ENCODE measurements at regions not wholly inside any gene's neighbourhood (a gene's known extent, or its start where the extent isn't known, plus 50 kb on each side); places are given as distances from the start of the nearest gene placed in this dataset.

DNA sequence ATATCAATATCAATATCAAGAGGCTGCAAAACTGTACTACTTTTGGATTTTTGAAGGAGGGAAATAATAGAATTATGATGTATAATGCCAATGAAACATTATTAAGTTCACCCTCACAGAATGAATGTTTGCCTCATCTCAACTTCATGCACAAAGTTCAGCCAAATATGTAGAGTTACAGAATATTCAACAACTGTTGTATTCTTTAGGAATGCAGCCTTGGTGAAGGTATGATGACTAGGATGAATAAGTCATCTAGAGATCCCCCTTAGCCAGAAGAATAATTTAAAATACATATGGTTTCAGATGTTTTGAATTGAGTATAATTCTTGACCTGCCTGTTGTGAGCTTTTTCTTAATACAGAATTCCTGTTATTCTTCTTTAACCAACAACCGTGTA, 308.3 kb downstream of the COX7C start:
- no peaks in the 10 kb centered on the region for H4K20me1 ChIP-seq
- no peaks in the 10 kb centered on the region for H3K9me3 ChIP-seq (replicated peaks in 1 of 11)
- H3K27me3 ChIP-seq: no peaks in the 10 kb centered on the region
- H3K4me3 ChIP-seq: no peak overlapping the region
- no peak overlapping the region for H3K9ac ChIP-seq
- H3K27ac ChIP-seq: no peak overlapping the region
- no peak overlapping the region for H3K4me2 ChIP-seq
- TF ChIP-seq Cebpa-rat (IDR thresholded peaks at IDR 0.05): no peak
- no peaks in the 10 kb centered on the region for H3K4me1 ChIP-seq
- no peaks in the 10 kb centered on the region for H3K36me3 ChIP-seq

DNA sequence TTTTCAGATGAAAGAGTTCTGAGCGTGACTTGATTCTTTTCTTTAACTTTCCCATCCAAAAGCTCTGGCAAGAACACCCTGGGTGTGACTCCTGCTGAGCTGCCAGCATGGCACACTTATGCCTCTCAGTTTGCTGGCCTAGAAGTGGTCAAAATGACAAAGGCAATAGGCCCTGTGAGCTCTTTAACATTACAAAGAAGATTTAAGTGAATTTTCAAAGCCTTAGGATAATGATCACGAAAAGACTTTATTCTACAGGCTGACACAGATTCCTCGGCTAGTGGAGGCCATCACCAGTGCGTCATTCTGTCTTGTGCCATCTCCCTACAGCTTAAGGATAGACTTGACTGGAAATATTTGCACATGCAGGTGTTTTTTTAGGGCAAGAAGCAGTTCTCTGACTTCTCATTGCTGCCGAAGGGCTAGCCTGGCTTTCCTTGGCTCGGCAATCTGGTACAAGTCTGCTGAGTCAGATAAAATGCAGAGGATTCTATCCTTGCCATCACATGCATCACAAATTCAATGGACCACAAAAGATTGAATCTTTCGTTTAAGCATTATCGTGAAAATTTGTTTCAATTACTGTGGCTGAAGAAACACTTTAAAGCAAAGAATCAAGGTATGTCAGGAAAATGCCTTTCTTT, 311.5 kb downstream of the COX7C start:
- Histone ChIP-seq H3K9me3 (replicated peaks in 1 of 11) (no peaks in the 10 kb centered on the region), H3K27me3 (no peaks in the 10 kb centered on the region), H3K4me3 (no peak overlapping the region), H4K20me1 (no peaks in the 10 kb centered on the region), H3K4me1 (no peaks in the 10 kb centered on the region), H3K36me3 (no peaks in the 10 kb centered on the region), H3K9ac (no peak overlapping the region), H3K27ac (no peak overlapping the region), H3K4me2 (no peak overlapping the region)
- no peak for TF ChIP-seq Cebpa-rat (IDR thresholded peaks at IDR 0.05)

- no peak for TF ChIP-seq Cebpa-rat (IDR thresholded peaks at IDR 0.05)
- Histone ChIP-seq H3K4me1 (no peaks in the 10 kb centered on the region), H3K4me2 (no peak overlapping the region), H3K9me3 (replicated peaks in 1 of 11) (no peaks in the 10 kb centered on the region), H3K9ac (no peak overlapping the region), H3K27ac (no peak overlapping the region), H3K27me3 (no peaks in the 10 kb centered on the region), H3K36me3 (no peaks in the 10 kb centered on the region), H4K20me1 (no peaks in the 10 kb centered on the region), H3K4me3 (no peak overlapping the region)
These were observed 315.9 kb upstream of the RASA1 start for GRCh38 chr5:86951761-86952160.

GRCh38 chr5:86964889-86965288, 302.8 kb upstream of the RASA1 start:
- H3K4me2 ChIP-seq: no peak overlapping the region
- no peaks in the 10 kb centered on the region for H3K9me3 ChIP-seq (replicated peaks in 1 of 11)
- no peak overlapping the region for H3K9ac ChIP-seq
- no peak overlapping the region for H3K27ac ChIP-seq
- no peaks in the 10 kb centered on the region for H3K27me3 ChIP-seq
- H4K20me1 ChIP-seq: no peaks in the 10 kb centered on the region
- H3K36me3 ChIP-seq: no peaks in the 10 kb centered on the region
- no peak for TF ChIP-seq Cebpa-rat (IDR thresholded peaks at IDR 0.05)
- H3K4me3 ChIP-seq: no peak overlapping the region
- peaks cover 0 to 20% (median 0%) of the 10 kb centered on the region in 10 experiments; a peak in 6 of 20 replicates for H3K4me1 ChIP-seq

GRCh38 chr5:86968301-86968753, 299.4 kb upstream of the RASA1 start:
- H3K9ac ChIP-seq: peak overlapping the region in 3 of 11 experiments; percentile 4 to 38 (median 6); a peak in 2 of 22 replicates
- H4K20me1 ChIP-seq: no peaks in the 10 kb centered on the region
- no peaks in the 10 kb centered on the region for H3K9me3 ChIP-seq (replicated peaks in 1 of 11)
- H3K27ac ChIP-seq: peak overlapping the region in 4 of 11 experiments; percentile 14 to 36 (median 28); a peak in 4 of 22 replicates
- H3K27me3 ChIP-seq: no peaks in the 10 kb centered on the region
- peaks cover 0 to 43% (median 11%) of the 10 kb centered on the region in 10 experiments; a peak in 11 of 20 replicates for H3K4me1 ChIP-seq
- H3K4me2 ChIP-seq: peak overlapping the region in 3 of 11 experiments; percentile 48 to 52 (median 50); a peak in 5 of 22 replicates
- no peak overlapping the region for H3K4me3 ChIP-seq
- no peak for TF ChIP-seq Cebpa-rat (IDR thresholded peaks at IDR 0.05)
- no peaks in the 10 kb centered on the region for H3K36me3 ChIP-seq

GRCh38 chr5:86970361-86970760, 297.3 kb upstream of the RASA1 start:
- H3K9me3 ChIP-seq (replicated peaks in 1 of 11): no peaks in the 10 kb centered on the region
- H3K9ac ChIP-seq: no peak overlapping the region
- no peaks in the 10 kb centered on the region for H3K27me3 ChIP-seq
- H3K36me3 ChIP-seq: no peaks in the 10 kb centered on the region
- H3K4me3 ChIP-seq: no peak overlapping the region
- no peaks in the 10 kb centered on the region for H4K20me1 ChIP-seq
- peak overlapping the region in 5 of 11 experiments; percentile 44 to 63 (median 46); a peak in 9 of 22 replicates for H3K4me2 ChIP-seq
- no peak for TF ChIP-seq Cebpa-rat (IDR thresholded peaks at IDR 0.05)
- peak overlapping the region in 3 of 11 experiments; percentile 10 to 35 (median 20); a peak in 3 of 22 replicates for H3K27ac ChIP-seq
- H3K4me1 ChIP-seq: peaks cover 0 to 64% (median 20%) of the 10 kb centered on the region in 10 experiments; a peak in 14 of 20 replicates

DNA sequence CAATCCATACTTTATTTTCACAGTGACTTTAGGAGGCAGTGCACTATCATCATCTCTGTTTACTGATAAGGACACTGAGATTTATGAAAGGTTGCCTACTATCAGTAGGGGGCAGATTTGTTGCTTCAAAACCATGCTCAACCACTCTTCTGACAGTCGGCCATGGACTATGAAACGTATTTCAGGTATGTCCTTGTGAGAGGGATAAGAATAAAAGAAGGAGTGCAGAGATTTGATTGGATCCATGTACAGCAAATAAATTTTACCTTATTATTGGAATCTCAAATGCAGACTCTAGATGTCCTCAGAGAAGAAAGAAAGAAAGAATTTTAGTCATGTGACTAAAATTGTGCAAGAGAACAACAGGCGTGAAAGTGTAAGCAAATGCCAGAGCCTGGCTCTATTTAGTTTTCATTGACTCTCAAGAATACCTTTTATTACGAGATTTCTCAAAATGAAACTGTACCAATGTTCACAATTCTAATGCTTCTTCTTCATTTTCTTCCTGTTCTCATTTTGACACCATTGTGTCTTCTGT, 296.6 kb upstream of the RASA1 start:
- H3K9ac ChIP-seq: no peak overlapping the region
- H3K4me1 ChIP-seq: peaks cover 0 to 71% (median 26%) of the 10 kb centered on the region in 10 experiments; a peak in 14 of 20 replicates
- no peaks in the 10 kb centered on the region for H3K36me3 ChIP-seq
- no peak overlapping the region for H3K4me3 ChIP-seq
- H4K20me1 ChIP-seq: no peaks in the 10 kb centered on the region
- TF ChIP-seq Cebpa-rat (IDR thresholded peaks at IDR 0.05): 0 out of 22 replicates have a peak, but pooled peaks of 1 of the 11 experiments have one; percentile 10
- H3K27ac ChIP-seq: peak overlapping the region in 3 of 11 experiments; percentile 12 to 39 (median 35); a peak in 5 of 22 replicates
- peak overlapping the region in 5 of 11 experiments; percentile 44 to 63 (median 46); a peak in 10 of 22 replicates for H3K4me2 ChIP-seq
- H3K9me3 ChIP-seq (replicated peaks in 1 of 11): no peaks in the 10 kb centered on the region
- no peaks in the 10 kb centered on the region for H3K27me3 ChIP-seq

DNA sequence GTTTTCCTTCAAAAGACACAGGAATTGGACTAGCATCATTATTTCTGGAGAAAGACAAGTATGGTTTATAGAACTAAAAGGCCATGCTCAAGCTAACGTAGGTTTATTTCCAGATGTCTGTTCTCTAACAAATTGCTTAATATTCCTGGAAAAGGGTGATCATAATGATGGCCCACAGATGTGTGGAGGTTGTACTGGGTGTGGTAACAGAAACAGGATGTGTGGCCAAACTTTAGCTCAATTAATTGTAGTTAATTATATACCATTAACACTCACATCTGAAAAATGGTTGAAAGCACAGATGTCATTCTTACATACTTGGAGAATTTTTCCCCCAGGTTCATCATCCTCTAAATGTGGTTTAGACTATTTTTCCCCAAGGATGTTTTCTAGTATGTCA, 292.7 kb upstream of the RASA1 start:
- Histone ChIP-seq H3K27ac (peak overlapping the region in 7 of 11 experiments; percentile 3 to 93 (median 65); a peak in 11 of 22 replicates), H3K4me1 (peaks cover 0 to 95% (median 61%) of the 10 kb centered on the region in 10 experiments; a peak in 16 of 20 replicates), H4K20me1 (no peaks in the 10 kb centered on the region), H3K36me3 (no peaks in the 10 kb centered on the region), H3K27me3 (no peaks in the 10 kb centered on the region), H3K4me2 (peak overlapping the region in 8 of 11 experiments; percentile 25 to 81 (median 64); a peak in 15 of 22 replicates), H3K9me3 (replicated peaks in 1 of 11) (peaks cover 0 to 8% (median 0%) of the 10 kb centered on the region in 11 experiments; a peak in 4 of 22 replicates), H3K9ac (peak overlapping the region in 2 of 11 experiments; percentile 34 to 41; a peak in 3 of 22 replicates), H3K4me3 (no peak overlapping the region)
- TF ChIP-seq Cebpa-rat (IDR thresholded peaks at IDR 0.05): no peak; a peak in 1 of 22 replicates

- Histone ChIP-seq H3K4me2 (peak overlapping the region in 8 of 11 experiments; percentile 5 to 81 (median 63); a peak in 14 of 22 replicates), H3K4me3 (no peak overlapping the region), H3K4me1 (peaks cover 0 to 96% (median 67%) of the 10 kb centered on the region in 10 experiments; a peak in 16 of 20 replicates), H3K27ac (peak overlapping the region in 10 of 11 experiments; percentile 18 to 93 (median 82); a peak in 15 of 22 replicates), H3K27me3 (no peaks in the 10 kb centered on the region), H3K9me3 (replicated peaks in 1 of 11) (peaks cover 0 to 23% (median 0%) of the 10 kb centered on the region in 11 experiments; a peak in 8 of 22 replicates), H3K9ac (peak overlapping the region in 2 of 11 experiments; percentile 42 to 78; a peak in 2 of 22 replicates), H3K36me3 (no peaks in the 10 kb centered on the region), H4K20me1 (no peaks in the 10 kb centered on the region)
- no peak for TF ChIP-seq Cebpa-rat (IDR thresholded peaks at IDR 0.05)
These were observed 290.5 kb upstream of the RASA1 start for GRCh38 chr5:86977190-86977589.

Measured in BLaER1 treated with 17β-estradiol and CSF1 and Interleukin-3, amounts not matched to agents 10 nM and 100 nM (cell line).